SU-DHL-6 (cell line): ENCODE measurements at regions not wholly inside any gene's neighbourhood (a gene's known extent, or its start where the extent isn't known, plus 50 kb on each side); places are given as distances from the start of the nearest gene placed in this dataset.

Experiments used
- H2AFZ ChIP-seq: fragments of 200-600 bp; sonication (generic); 2 replicates; pipeline ENCODE4 v1.6.1; 2014; ENCODE audit warnings: low read depth, mild to moderate bottlenecking, moderate library complexity, mixed read lengths, antibody characterized with exemption, low read length; ENCODE audit not compliant: severe bottlenecking
- H3F3A ChIP-seq: fragments of 200-600 bp; shearing (Covaris generic); 2 replicates; pipeline ENCODE4 v1.6.0; 2016; ENCODE audit warnings: antibody characterized with exemption, mild to moderate bottlenecking; ENCODE audit not compliant: insufficient read depth
- H3K27ac ChIP-seq: fragments of 200-600 bp; sonication (generic); 2 replicates; pipeline ENCODE4 v1.5.1; 2016; ENCODE audit warnings: low read depth, mild to moderate bottlenecking, low read length, moderate library complexity, mixed read lengths
- H3K27me3 ChIP-seq: fragments of 200-600 bp; sonication (generic), shearing (Covaris generic); 2 replicates; pipeline ENCODE4 v1.6.0; 2014; ENCODE audit warnings: mild to moderate bottlenecking, low read length
- H3K36me3 ChIP-seq: fragments of 200-600 bp; sonication (generic); 2 replicates; pipeline ENCODE4 v1.6.1; 2014; ENCODE audit warnings: mild to moderate bottlenecking, low read length, mixed read lengths
- H3K4me2 ChIP-seq: fragments of 300-600, 200-600 bp; shearing (Covaris generic), sonication (generic); 2 replicates; pipeline ENCODE4 v1.6.0; 2014; ENCODE audit warnings: low read length, low read depth, mild to moderate bottlenecking; ENCODE audit not compliant: poor library complexity, severe bottlenecking
- H3K4me3 ChIP-seq: fragments of 200-600 bp; sonication (generic); 2 replicates; pipeline ENCODE4 v1.5.1; 2014; ENCODE audit warnings: antibody characterized with exemption, low read length, mild to moderate bottlenecking, mixed read lengths; ENCODE audit not compliant: insufficient read depth, poor library complexity, severe bottlenecking
- H3K79me2 ChIP-seq: fragments of 200-600 bp; sonication (generic); 2 replicates; pipeline ENCODE4 v1.6.1; 2014; ENCODE audit warnings: mild to moderate bottlenecking, low read length, moderate library complexity; ENCODE audit not compliant: insufficient read depth
- H3K9ac ChIP-seq: fragments of 200-600 bp; sonication (generic); 2 replicates; pipeline ENCODE4 v1.7.0; 2014; ENCODE audit warnings: mild to moderate bottlenecking, low read length
- H3K9me2 ChIP-seq: fragments of 200-600 bp; sonication (generic); replicated peaks from 2 replicates; pipeline ENCODE4 v1.6.1; 2014; ENCODE audit warnings: low read length; ENCODE audit not compliant: insufficient read depth
- H3K9me3 ChIP-seq: fragments of 200-600 bp; sonication (generic); 2 replicates; pipeline ENCODE4 v1.6.1; 2014; ENCODE audit warnings: low read length, mixed read lengths; ENCODE audit not compliant: insufficient read depth
- H4K20me1 ChIP-seq: fragments of 200-600 bp; sonication (generic); 2 replicates; pipeline ENCODE4 v1.6.1; 2014; ENCODE audit warnings: low read depth, mild to moderate bottlenecking, antibody characterized with exemption, low read length, moderate library complexity, mixed read lengths
- CTCF ChIP-seq: fragments of 200-600 bp; sonication (generic); IDR thresholded peaks from one replicate; pipeline ENCODE4 v1.5.1; 2017; ENCODE audit warnings: antibody characterized with exemption, mild to moderate bottlenecking, low read length, moderate library complexity; ENCODE audit not compliant: insufficient read depth, poor library complexity, severe bottlenecking
- EZH2phosphoT487 ChIP-seq: fragments of 200-600 bp; sonication (generic), shearing (Covaris generic); conservative IDR thresholded peaks from 2 replicates; pipeline ENCODE4 v1.6.1; 2018; ENCODE audit warnings: mild to moderate bottlenecking, antibody characterized with exemption, low read length, moderate library complexity, mixed read lengths

GRCh38 chr12:130224613-130225012 is 62.3 kb downstream of the FZD10 start:
- Histone ChIP-seq H3K36me3 (no peaks in the 10 kb centered on the region), H3K4me3 (no peak overlapping the region), H3K4me2 (no peak overlapping the region), H3F3A (no peaks in the 10 kb centered on the region), H3K79me2 (no peaks in the 10 kb centered on the region), H3K9me3 (no peaks in the 10 kb centered on the region), H3K9me2 (no peaks in the 10 kb centered on the region), H3K27me3 (no peaks in the 10 kb centered on the region), H4K20me1 (no peaks in the 10 kb centered on the region), H3K27ac (no peak overlapping the region), H3K9ac (no peak overlapping the region), H2AFZ (no peak overlapping the region)
- TF ChIP-seq CTCF (no peak), EZH2phosphoT487 (no peak)

GRCh38 chr12:130225347-130225746 is 63.1 kb downstream of the FZD10 start:
- Histone ChIP-seq H3K27me3 (no peaks in the 10 kb centered on the region), H3K9me2 (no peaks in the 10 kb centered on the region), H3K9me3 (no peaks in the 10 kb centered on the region), H3F3A (no peaks in the 10 kb centered on the region), H3K79me2 (no peaks in the 10 kb centered on the region), H4K20me1 (no peaks in the 10 kb centered on the region), H3K36me3 (no peaks in the 10 kb centered on the region), H3K4me2 (no peak overlapping the region), H3K27ac (no peak overlapping the region), H3K4me3 (no peak overlapping the region), H3K9ac (no peak overlapping the region), H2AFZ (no peak overlapping the region)
- TF ChIP-seq CTCF (no peak), EZH2phosphoT487 (no peak)

- Histone ChIP-seq H3K4me2 (no peak overlapping the region), H3K4me3 (no peak overlapping the region), H3K9ac (no peak overlapping the region), H3K9me3 (peaks cover 6% of the 10 kb centered on the region), H2AFZ (no peak overlapping the region), H3K36me3 (no peaks in the 10 kb centered on the region), H3K79me2 (no peaks in the 10 kb centered on the region), H3K27me3 (no peaks in the 10 kb centered on the region), H3K9me2 (no peaks in the 10 kb centered on the region), H4K20me1 (no peaks in the 10 kb centered on the region), H3F3A (no peaks in the 10 kb centered on the region), H3K27ac (no peak overlapping the region)
- TF ChIP-seq EZH2phosphoT487 (no peak), CTCF (no peak)
Observed at GRCh38 chr12:130226126-130226525, 63.9 kb downstream of the FZD10 start.
